PC-9 (cell line): ENCODE measurements at regions not wholly inside any gene's neighbourhood (a gene's known extent, or its start where the extent isn't known, plus 50 kb on each side); places are given as distances from the start of the nearest gene placed in this dataset.

Experiments used
- BruUV-seq: library from RNA; stranded (reverse); fragments of 400-500 nt; replicated peaks from 2 replicates; lab custom pipeline; 2021; lab: Mats Ljungman, UMichigan
- CTCF ChIA-PET: fragments of 300-600 bp; sonication (Branson Sonifier 250); formaldehyde crosslinking; loops from one replicate; lab custom pipeline; 2022; ENCODE audit warnings: antibody characterized with exemption; lab: Charles Lee
- POLR2A ChIA-PET: fragments of 300-600 bp; sonication (Branson Sonifier 250); formaldehyde crosslinking; loops from one replicate; lab custom pipeline; 2022; ENCODE audit warnings: antibody characterized with exemption; ENCODE audit not compliant: unreplicated experiment; lab: Charles Lee
- DNase-seq, 2 experiments: peaks; one replicate each; pipeline versions ENCODE4 v3.0.0 to v3.0.0-alpha.2; 2015 to 2022; ENCODE audit warnings: mixed read lengths in 1 of 2
- H2AFZ ChIP-seq: fragments of 200-600 bp; sonication (generic); 2 replicates; pipeline ENCODE4 v1.8.1; 2017; ENCODE audit warnings: antibody characterized with exemption
- H3F3A ChIP-seq: fragments of 200-600 bp; sonication (generic); 2 replicates; pipeline ENCODE4 v1.8.1; 2017; ENCODE audit warnings: antibody characterized with exemption, mild to moderate bottlenecking, low read depth; ENCODE audit not compliant: insufficient read depth
- H3K27ac ChIP-seq: fragments of 200-600 bp; sonication (generic); 2 replicates; pipeline ENCODE4 v1.6.1; 2016; ENCODE audit warnings: mixed run types
- H3K27me3 ChIP-seq: fragments of 200-600 bp; sonication (generic); 2 replicates; pipeline ENCODE4 v1.6.1; 2016; ENCODE audit warnings: low read depth, mixed run types; ENCODE audit not compliant: insufficient read depth
- H3K36me3 ChIP-seq: fragments of 200-600 bp; sonication (generic); 2 replicates; pipeline ENCODE4 v1.6.1; 2016; ENCODE audit warnings: low read depth, mixed run types
- H3K4me1 ChIP-seq: fragments of 200-600 bp; sonication (generic); replicated peaks from 2 replicates; pipeline ENCODE4 v1.6.1; 2016; ENCODE audit warnings: mixed run types; ENCODE audit not compliant: insufficient read depth
- H3K4me2 ChIP-seq: fragments of 200-600 bp; sonication (generic); 2 replicates; pipeline ENCODE4 v1.6.1; 2017; ENCODE audit warnings: mixed run types
- H3K4me3 ChIP-seq: fragments of 200-600 bp; sonication (generic); 2 replicates; pipeline ENCODE4 v1.6.1; 2016; ENCODE audit warnings: mixed run types
- H3K79me2 ChIP-seq: fragments of 200-600 bp; sonication (generic); 2 replicates; pipeline ENCODE4 v1.6.1; 2017; ENCODE audit warnings: low read depth, mixed run types
- H3K9me2 ChIP-seq: fragments of 200-600 bp; sonication (generic); 2 replicates; pipeline ENCODE4 v1.8.1; 2017; ENCODE audit warnings: mild to moderate bottlenecking; ENCODE audit not compliant: insufficient read depth
- H3K9me3 ChIP-seq: fragments of 200-600 bp; sonication (generic); 2 replicates; pipeline ENCODE4 v1.8.1; 2016; ENCODE audit warnings: low read depth; ENCODE audit not compliant: insufficient read depth
- H4K20me1 ChIP-seq: fragments of 200-600 bp; sonication (generic); 2 replicates; pipeline ENCODE4 v1.8.1; 2017; ENCODE audit not compliant: insufficient read depth
- CTCF ChIP-seq: fragments of 200-600 bp; sonication (generic); conservative IDR thresholded peaks from 2 replicates; pipeline ENCODE4 v1.6.1; 2017; ENCODE audit warnings: mixed run types, antibody characterized with exemption, mild to moderate bottlenecking, moderate library complexity
- EZH2 ChIP-seq: fragments of 200-600 bp; sonication (generic); IDR thresholded peaks from 2 replicates; pipeline ENCODE4 v1.8.0; 2017; ENCODE audit warnings: antibody characterized with exemption, low read depth
- intact Hi-C: fragments of 100-400 bp; cut with micrococcal nuclease; formaldehyde crosslinking; loops from one replicate; pipeline ENCODE4 v1.10.0; 2022; ENCODE audit not compliant: unreplicated experiment

- intact Hi-C loops = no loop called here
- no peak overlapping the region for H3K4me3 ChIP-seq
- no peak overlapping the region for H3K4me2 ChIP-seq
- H4K20me1 ChIP-seq = no peaks in the 10 kb centered on the region
- TF ChIP-seq CTCF = no peak
- no peak for TF ChIP-seq EZH2
- H2AFZ ChIP-seq = no peak overlapping the region
- no peak overlapping the region for H3K27ac ChIP-seq
- no peaks in the 10 kb centered on the region for H3F3A ChIP-seq
- H3K79me2 ChIP-seq = no peaks in the 10 kb centered on the region
- H3K27me3 ChIP-seq = no peaks in the 10 kb centered on the region
- no TSS peak for BruUV-seq
- ChIA-PET POLR2A (no interaction called here), CTCF (no interaction called here)
- no peak for DNase-seq
- H3K9me2 ChIP-seq = no peaks in the 10 kb centered on the region
- no peaks in the 10 kb centered on the region for H3K9me3 ChIP-seq
- no peaks in the 10 kb centered on the region for H3K4me1 ChIP-seq
- H3K36me3 ChIP-seq = no peaks in the 10 kb centered on the region
Measured at GRCh38 chr22:26811647-26811992, 154.2 kb downstream of the MIAT start.

GRCh38 chr22:26812731-26813130 lies 155.3 kb downstream of the MIAT start:
- TF ChIP-seq CTCF = no peak
- TF ChIP-seq EZH2 = no peak
- no peaks in the 10 kb centered on the region for H3K4me1 ChIP-seq
- no peaks in the 10 kb centered on the region for H3K9me3 ChIP-seq
- no peak overlapping the region for H3K27ac ChIP-seq
- ChIA-PET CTCF (no interaction called here), POLR2A (no interaction called here)
- H3K79me2 ChIP-seq = no peaks in the 10 kb centered on the region
- no peak overlapping the region for H2AFZ ChIP-seq
- DNase-seq = no peak
- H3K4me2 ChIP-seq = no peak overlapping the region
- H4K20me1 ChIP-seq = no peaks in the 10 kb centered on the region
- H3K27me3 ChIP-seq = no peaks in the 10 kb centered on the region
- no peaks in the 10 kb centered on the region for H3K9me2 ChIP-seq
- BruUV-seq = no TSS peak
- intact Hi-C loops = no loop called here
- no peak overlapping the region for H3K4me3 ChIP-seq
- H3F3A ChIP-seq = no peaks in the 10 kb centered on the region
- H3K36me3 ChIP-seq = no peaks in the 10 kb centered on the region

- POLR2A ChIA-PET = no interaction called here
- no peak overlapping the region for H3K4me3 ChIP-seq
- no TSS peak for BruUV-seq
Measured at GRCh38 chr22:26816726-26817125, 159.3 kb downstream of the MIAT start.

More at GRCh38 chr22:26816726-26817125, 159.3 kb downstream of the MIAT start:
- no peaks in the 10 kb centered on the region for H4K20me1 ChIP-seq
- intact Hi-C loops = no loop called here
- H3K4me1 ChIP-seq = no peaks in the 10 kb centered on the region
- CTCF ChIA-PET = no interaction called here
- no peaks in the 10 kb centered on the region for H3K27me3 ChIP-seq
- H3K79me2 ChIP-seq = no peaks in the 10 kb centered on the region
- no peak overlapping the region for H3K4me2 ChIP-seq
- no peak for DNase-seq
- no peaks in the 10 kb centered on the region for H3F3A ChIP-seq
- H3K9me3 ChIP-seq = no peaks in the 10 kb centered on the region
- no peaks in the 10 kb centered on the region for H3K9me2 ChIP-seq
- H3K27ac ChIP-seq = no peak overlapping the region
- no peak overlapping the region for H2AFZ ChIP-seq
- no peaks in the 10 kb centered on the region for H3K36me3 ChIP-seq
- TF ChIP-seq EZH2 (no peak), CTCF (no peak)
